Neural cell (in vitro differentiated cells): ENCODE measurements at regions not wholly inside any gene's neighbourhood (a gene's known extent, or its start where the extent isn't known, plus 50 kb on each side); places are given as distances from the start of the nearest gene placed in this dataset.

Source experiments
- H2AFZ ChIP-seq: fragments of 200-600, 300-800 bp; sonication (generic), shearing (Covaris generic); 2 replicates; pipeline ENCODE4 v1.6.0; 2014; ENCODE audit warnings: low read depth, mild to moderate bottlenecking, antibody characterized with exemption, low read length, moderate library complexity
- H3F3A ChIP-seq: fragments of 200-600 bp; shearing (Covaris generic); 2 replicates; pipeline ENCODE4 v1.6.1; 2016; ENCODE audit warnings: mild to moderate bottlenecking, moderate library complexity, mixed read lengths, antibody characterized with exemption, low read length; ENCODE audit not compliant: insufficient read depth, poor library complexity, severe bottlenecking
- H3K27ac ChIP-seq: fragments of 200-600, 300-800 bp; sonication (generic), shearing (Covaris generic); 2 replicates; pipeline ENCODE4 v1.5.1; 2014; ENCODE audit warnings: mild to moderate bottlenecking, low read length, moderate library complexity
- H3K27me3 ChIP-seq: fragments of 300-800, 200-600 bp; sonication (generic), shearing (Covaris generic); 2 replicates; pipeline ENCODE4 v1.6.0; 2014; ENCODE audit warnings: mild to moderate bottlenecking, low read depth, low read length, moderate library complexity; ENCODE audit not compliant: insufficient read depth
- H3K36me3 ChIP-seq: fragments of 300-800, 200-600 bp; sonication (generic), shearing (Covaris generic); 2 replicates; pipeline ENCODE4 v1.5.1; 2014; ENCODE audit warnings: mild to moderate bottlenecking, antibody characterized with exemption, low read length, moderate library complexity; ENCODE audit not compliant: insufficient read depth
- H3K4me2 ChIP-seq: fragments of 300-800, 200-600 bp; sonication (generic), shearing (Covaris generic); 2 replicates; pipeline ENCODE4 v1.6.0; 2014; ENCODE audit warnings: mild to moderate bottlenecking, low read length
- H3K4me3 ChIP-seq: fragments of 300-800, 200-600 bp; sonication (generic), shearing (Covaris generic); 2 replicates; pipeline ENCODE4 v1.5.1; 2014; ENCODE audit warnings: mild to moderate bottlenecking, low read length, moderate library complexity
- H3K79me2 ChIP-seq: fragments of 200-600 bp; shearing (Covaris generic); replicated peaks from 2 replicates; pipeline ENCODE4 v1.6.0; 2014; ENCODE audit warnings: mild to moderate bottlenecking, low read length, moderate library complexity; ENCODE audit not compliant: insufficient read depth
- H3K9ac ChIP-seq: fragments of 300-800, 200-600 bp; sonication (generic), shearing (Covaris generic); 2 replicates; pipeline ENCODE4 v1.6.1; 2016; ENCODE audit warnings: mild to moderate bottlenecking, low read length, mixed read lengths
- H3K9me2 ChIP-seq: fragments of 200-600 bp; shearing (Covaris generic); 2 replicates; pipeline ENCODE4 v1.6.1; 2016; ENCODE audit warnings: mild to moderate bottlenecking, low read length, mixed read lengths; ENCODE audit not compliant: insufficient read depth
- H3K9me3 ChIP-seq: fragments of 200-600, 300-800 bp; sonication (generic), shearing (Covaris generic); 2 replicates; pipeline ENCODE4 v1.6.1; 2016; ENCODE audit warnings: mild to moderate bottlenecking, mixed run types, low read length, moderate library complexity, mixed read lengths
- H4K20me1 ChIP-seq: fragments of 200-600 bp; shearing (Covaris generic); 2 replicates; pipeline ENCODE4 v1.6.1; 2016; ENCODE audit warnings: mild to moderate bottlenecking, mixed run types; ENCODE audit not compliant: insufficient read depth
- CTCF ChIP-seq: fragments of 450-650 bp; IDR thresholded peaks from 2 replicates; pipeline ENCODE4 v1.5.1; 2014; ENCODE audit warnings: antibody characterized with exemption, mild to moderate bottlenecking, moderate library complexity; ENCODE audit not compliant: poor library complexity, severe bottlenecking
- EP300 ChIP-seq: fragments of 450-650 bp; conservative IDR thresholded peaks from 2 replicates; pipeline ENCODE4 v1.6.1; 2014; ENCODE audit warnings: antibody characterized with exemption, mild to moderate bottlenecking, moderate library complexity; ENCODE audit not compliant: poor library complexity, severe bottlenecking
- EZH2 ChIP-seq: fragments of 200-600, 300-800 bp; shearing (Covaris generic), sonication (generic); IDR thresholded peaks from 2 replicates; pipeline ENCODE4 v1.6.1; 2014; ENCODE audit warnings: antibody characterized with exemption, low read length, borderline replicate concordance, mild to moderate bottlenecking; ENCODE audit not compliant: insufficient read depth, poor library complexity, severe bottlenecking
- MXI1 ChIP-seq: fragments of 450-650 bp; conservative IDR thresholded peaks from 2 replicates; pipeline ENCODE4 v1.6.1; 2014; ENCODE audit warnings: antibody characterized with exemption, mild to moderate bottlenecking; ENCODE audit not compliant: poor library complexity, severe bottlenecking
- POLR2AphosphoS5 ChIP-seq: IDR thresholded peaks from 2 replicates; pipeline ENCODE4 v1.6.1; 2012
- RAD21 ChIP-seq: fragments of 450-650 bp; conservative IDR thresholded peaks from 2 replicates; pipeline ENCODE4 v1.6.1; 2014; ENCODE audit warnings: antibody characterized with exemption, mild to moderate bottlenecking, moderate library complexity
- REST ChIP-seq: IDR thresholded peaks from 2 replicates; pipeline ENCODE4 v1.6.1; 2012; ENCODE audit warnings: borderline replicate concordance
- SMC3 ChIP-seq: fragments of 450-650 bp; conservative IDR thresholded peaks from 2 replicates; pipeline ENCODE4 v1.6.1; 2014; ENCODE audit warnings: antibody characterized with exemption, mild to moderate bottlenecking, moderate library complexity; ENCODE audit not compliant: poor library complexity
- TAF1 ChIP-seq: IDR thresholded peaks from 2 replicates; pipeline ENCODE4 v1.6.1; 2012; ENCODE audit warnings: low read depth

GRCh38 chr18:51540562-51540961 is 343.1 kb upstream of the MEX3C start:
- Histone ChIP-seq H3F3A (no peaks in the 10 kb centered on the region), H4K20me1 (no peaks in the 10 kb centered on the region), H3K4me2 (no peak overlapping the region), H3K79me2 (no peaks in the 10 kb centered on the region), H3K9me3 (no peaks in the 10 kb centered on the region), H3K27ac (no peak overlapping the region), H3K27me3 (no peaks in the 10 kb centered on the region), H3K36me3 (no peaks in the 10 kb centered on the region), H3K9ac (no peak overlapping the region), H3K9me2 (no peaks in the 10 kb centered on the region), H2AFZ (no peak overlapping the region), H3K4me3 (no peak overlapping the region)
- no peak for TF ChIP-seq SMC3
- TF ChIP-seq EP300, result no peak
- TF ChIP-seq POLR2AphosphoS5, result no peak
- TF ChIP-seq REST, result no peak
- no peak for TF ChIP-seq CTCF
- no peak for TF ChIP-seq EZH2
- TF ChIP-seq TAF1, result no peak
- TF ChIP-seq MXI1, result no peak
- TF ChIP-seq RAD21, result no peak

- Histone ChIP-seq H3F3A (no peaks in the 10 kb centered on the region), H3K4me2 (no peak overlapping the region), H2AFZ (no peak overlapping the region), H3K4me3 (no peak overlapping the region), H3K27ac (no peak overlapping the region), H3K79me2 (no peaks in the 10 kb centered on the region), H4K20me1 (no peaks in the 10 kb centered on the region), H3K9me3 (no peaks in the 10 kb centered on the region), H3K27me3 (no peaks in the 10 kb centered on the region), H3K36me3 (no peaks in the 10 kb centered on the region), H3K9ac (no peak overlapping the region), H3K9me2 (no peaks in the 10 kb centered on the region)
- TF ChIP-seq CTCF (no peak), RAD21 (no peak), POLR2AphosphoS5 (no peak), EZH2 (no peak)
Observed at GRCh38 chr18:51541230-51541629, 343.7 kb upstream of the MEX3C start.
